GM18511 (cell line): ENCODE measurements at regions not wholly inside any gene's neighbourhood (a gene's known extent, or its start where the extent isn't known, plus 50 kb on each side); places are given as distances from the start of the nearest gene placed in this dataset.
"Not testable (repeated sequence)": the region's sequence is repeated elsewhere in the genome, so short reads cannot be mapped to it uniquely, and the experiment has no call there.

Experiments
- ATAC-seq: cut with Tn5 transposase; IDR thresholded peaks from one replicate; pipeline ENCODE4 v1.9.1; 2021; ENCODE audit warnings: mild to moderate bottlenecking, moderate library complexity; ENCODE audit not compliant: unreplicated experiment

DNA sequence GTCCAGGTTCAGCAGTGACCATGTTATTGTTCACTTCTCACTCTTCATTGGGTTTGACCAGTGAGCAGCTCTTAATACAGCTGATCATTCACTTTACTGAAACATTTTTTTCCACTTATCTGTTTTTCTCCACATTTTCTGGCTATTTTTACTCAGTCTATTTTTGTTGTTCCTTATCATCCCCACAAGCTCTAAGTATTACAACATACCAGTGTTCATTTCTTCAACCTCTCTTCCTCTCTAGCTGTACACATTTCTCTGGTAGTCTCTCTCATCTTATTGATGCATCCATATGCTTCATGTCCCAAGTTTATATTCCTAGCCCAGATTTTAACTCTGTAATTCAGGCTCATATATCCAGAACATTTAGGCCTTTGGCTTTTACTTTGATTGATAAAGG is 119.4 kb upstream of the FOLH1 start:
- not testable (repeated sequence) for ATAC-seq

DNA sequence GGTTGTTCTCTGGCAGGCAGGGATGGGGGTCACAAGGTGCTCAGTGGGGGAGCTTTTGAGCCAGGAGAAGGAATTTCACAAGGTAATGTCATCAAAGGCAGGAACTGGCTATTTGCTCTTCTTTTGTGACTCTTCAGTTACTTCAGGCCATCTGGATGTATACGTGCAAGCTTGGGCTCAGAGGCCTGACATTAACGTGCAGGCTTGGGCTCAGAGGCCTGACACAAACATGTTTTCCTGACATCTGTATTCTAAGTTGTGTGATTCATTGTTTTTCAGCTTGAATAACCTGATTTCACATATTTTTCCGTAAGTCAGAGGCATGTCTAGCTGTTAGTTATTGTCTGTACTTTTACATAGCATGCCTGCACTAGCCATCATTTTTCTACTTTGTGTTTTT is 118.2 kb upstream of the FOLH1 start:
- not testable (repeated sequence) for ATAC-seq

DNA sequence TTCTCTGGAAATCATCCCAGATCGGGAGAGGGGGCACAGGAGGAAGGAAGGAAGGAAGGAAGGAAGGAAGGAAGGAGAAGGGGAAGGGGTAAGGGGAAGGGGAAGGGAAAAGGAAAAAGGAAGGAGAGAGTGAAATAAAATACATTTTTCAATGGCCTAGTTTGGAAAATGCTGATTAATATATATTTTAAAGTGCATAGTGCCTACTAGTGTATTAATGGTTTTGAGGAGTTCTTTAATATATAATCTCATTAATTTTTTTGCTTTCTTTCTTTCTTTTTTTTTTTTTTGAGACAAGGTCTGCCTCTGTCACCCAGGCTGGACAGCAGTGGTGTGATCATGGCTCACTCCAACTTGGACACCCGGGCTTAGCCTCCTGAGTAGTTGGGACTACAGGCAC is 107.8 kb upstream of the FOLH1 start:
- ATAC-seq, result no peak

DNA sequence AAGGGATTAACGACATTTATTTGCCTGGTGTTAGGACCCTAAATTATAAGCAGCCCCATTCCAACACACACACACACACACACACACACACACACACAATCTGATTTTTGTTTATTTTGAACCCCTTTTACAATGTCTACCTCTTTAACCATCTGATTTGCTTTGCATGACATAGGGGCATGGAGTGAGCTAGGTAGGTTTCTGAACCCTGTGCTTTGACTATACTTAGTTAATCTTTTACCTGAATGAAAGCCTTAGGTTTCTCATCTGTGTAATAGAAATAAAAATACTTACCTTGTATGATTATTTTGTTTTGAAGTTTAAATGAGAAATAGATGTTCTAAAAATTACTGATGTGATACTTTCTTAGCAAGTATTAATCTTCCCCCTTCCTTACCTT is 94.7 kb upstream of the FOLH1 start:
- no peak for ATAC-seq

DNA sequence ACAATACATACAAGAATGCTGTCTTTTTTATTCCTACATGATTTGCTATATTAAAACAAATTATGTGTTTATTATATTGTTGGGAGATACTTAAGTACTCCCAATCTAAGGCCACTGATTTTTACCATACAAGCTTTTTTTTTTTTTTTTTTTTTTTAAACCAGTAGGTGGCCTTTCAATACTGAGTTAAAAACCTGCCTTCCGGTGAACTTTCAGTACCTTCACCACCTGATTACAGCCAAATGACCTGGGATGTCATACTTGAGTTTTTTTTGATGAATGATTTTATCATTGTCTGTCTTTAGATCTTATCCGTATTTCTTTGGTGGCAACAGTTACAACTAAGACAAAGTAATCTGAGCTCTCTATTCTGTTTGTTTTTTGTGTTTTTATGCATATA is 94.0 kb upstream of the FOLH1 start:
- ATAC-seq, result no peak

DNA sequence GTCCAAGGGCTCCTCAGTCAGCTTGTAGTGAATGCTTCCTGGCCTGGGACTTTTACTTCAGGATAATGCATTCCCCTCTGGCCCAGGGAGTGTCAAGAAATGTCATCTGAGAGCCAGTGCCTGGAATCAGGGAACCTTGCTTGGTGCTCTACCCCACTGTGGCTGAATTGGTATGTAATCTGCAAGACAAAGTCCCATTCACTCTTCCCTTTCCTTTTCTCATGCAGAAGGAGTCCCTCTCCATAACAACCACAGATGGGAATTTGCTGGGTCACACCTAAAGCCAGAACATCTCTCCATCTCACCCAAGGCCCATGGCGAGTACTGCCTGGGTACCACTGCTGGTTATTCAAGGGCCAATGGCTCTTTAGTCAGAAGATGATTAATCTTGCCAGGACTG is 89.6 kb upstream of the FOLH1 start:
- ATAC-seq, result not testable (repeated sequence)

DNA sequence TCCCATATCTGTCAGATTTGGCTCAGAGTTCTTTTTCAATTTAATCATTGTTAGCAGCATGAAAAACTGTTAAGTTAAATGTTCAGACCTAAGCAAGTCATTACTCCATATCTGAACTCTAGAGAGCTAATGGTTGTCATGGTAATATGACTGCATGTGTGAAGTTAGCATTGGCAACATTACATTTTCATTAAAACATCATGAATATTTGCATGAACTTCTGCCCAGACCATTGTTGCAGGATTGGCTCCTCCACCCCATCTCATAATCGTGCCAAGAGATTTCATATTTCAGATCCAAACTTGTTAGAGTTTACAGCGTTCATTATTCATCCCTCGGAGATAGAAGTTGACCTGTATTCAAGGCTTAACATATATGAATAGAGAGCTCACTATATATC is 75.5 kb upstream of the FOLH1 start:
- not testable (repeated sequence) for ATAC-seq

DNA sequence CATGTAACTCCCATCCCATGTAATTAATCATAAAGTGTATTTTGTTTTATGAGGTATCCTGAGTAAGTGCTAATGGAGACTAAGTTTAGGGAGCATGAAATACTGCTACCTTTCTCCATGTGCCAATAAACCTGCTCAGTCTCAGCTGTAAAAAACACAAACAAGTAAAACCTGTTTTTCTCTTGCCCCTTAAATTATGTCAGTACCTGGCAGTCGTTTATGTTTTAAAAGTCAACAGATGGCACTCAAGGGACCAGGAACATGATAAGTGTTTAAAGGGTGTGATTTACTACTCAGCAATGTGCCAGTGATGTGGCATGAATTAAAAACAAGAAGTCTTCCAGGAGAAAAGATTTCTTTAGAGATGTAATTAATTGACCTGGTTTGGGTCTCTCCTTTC is 74.9 kb upstream of the FOLH1 start:
- not testable (repeated sequence) for ATAC-seq

DNA sequence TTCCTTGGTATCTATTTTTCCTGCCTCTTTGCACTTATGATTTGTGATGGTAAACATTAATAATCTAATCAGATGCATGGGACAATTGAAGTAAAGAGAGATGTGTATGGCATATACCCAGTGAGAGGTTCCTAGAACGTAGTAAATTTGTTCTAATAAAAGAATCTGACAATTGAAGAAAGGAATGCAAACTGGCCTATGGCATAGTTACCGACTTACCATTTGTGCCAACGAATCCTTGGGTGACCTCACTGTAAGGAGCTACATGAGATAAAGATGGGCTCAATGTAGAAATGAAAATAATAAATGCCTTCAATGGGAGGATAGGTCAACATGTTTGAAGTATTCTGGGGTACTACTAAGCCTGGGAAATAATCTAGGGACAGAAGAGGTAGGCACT is 73.7 kb upstream of the FOLH1 start:
- not testable (repeated sequence) for ATAC-seq

DNA sequence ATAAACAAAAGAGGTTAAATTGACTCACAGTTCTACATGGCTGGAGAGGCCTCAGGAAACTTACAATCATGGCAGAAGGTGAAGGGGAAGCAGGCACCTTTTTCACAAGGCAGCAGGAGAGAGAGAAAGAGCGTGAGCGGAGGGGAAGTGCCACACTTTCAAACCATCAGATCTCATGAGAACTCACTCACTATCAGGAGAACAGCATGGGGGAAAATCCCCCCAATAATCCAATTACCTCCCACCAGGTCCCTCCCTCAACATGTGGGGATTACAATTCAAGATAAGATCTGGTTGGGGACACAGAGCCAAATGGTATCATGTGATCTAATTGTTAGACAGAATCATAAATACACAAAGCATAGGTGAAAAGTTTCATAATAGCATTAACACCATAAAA is 69.5 kb upstream of the FOLH1 start:
- ATAC-seq, result not testable (repeated sequence)
